Ovary (tissue), 7 donors: ENCODE measurements at regions not wholly inside any gene's neighbourhood (a gene's known extent, or its start where the extent isn't known, plus 50 kb on each side); places are given as distances from the start of the nearest gene placed in this dataset.

Experiments
- DNase-seq, 5 donors: peaks; one replicate each; pipeline ENCODE4 v3.0.0-alpha.2; 2019 to 2020
- H3K27ac ChIP-seq, 2 donors: fragments of 200-600 bp; one replicate each; pipeline versions ENCODE4 v1.5.1 to v1.8.0; 2019 to 2022
- H3K27me3 ChIP-seq: fragments of 200-600 bp; one replicate; pipeline ENCODE4 v1.8.0; 2022
- H3K36me3 ChIP-seq: fragments of 200-600 bp; sonication (generic); one replicate; pipeline ENCODE4 v1.5.1; 2019
- H3K4me1 ChIP-seq: one replicate; pipeline ENCODE4 v1.8.1; 2013; ENCODE audit warnings: mild to moderate bottlenecking, moderate library complexity; ENCODE audit not compliant: insufficient read depth
- H3K4me3 ChIP-seq: fragments of 200-600 bp; sonication (generic); one replicate; pipeline ENCODE4 v1.5.1; 2017
- H3K9me3 ChIP-seq, 2 donors: fragments of 200-600 bp in 1 of 2; sonication (generic) in 1 of 2; one replicate each; pipeline versions ENCODE4 v1.5.1 to v1.8.1; 2013 to 2019; ENCODE audit warnings: mild to moderate bottlenecking in 1 of 2, moderate library complexity in 1 of 2
- EP300 ChIP-seq: sonication (generic); formaldehyde crosslinking; IDR thresholded peaks from one replicate; pipeline ENCODE4 v1.6.1; 2017; ENCODE audit warnings: antibody characterized with exemption
- POLR2A ChIP-seq: fragments of 450-650 bp; IDR thresholded peaks from one replicate; pipeline ENCODE4 v1.6.1; 2017; ENCODE audit warnings: antibody characterized with exemption, mild to moderate bottlenecking, moderate library complexity
- WGBS, 3 donors: extraction: QIAGEN DNeasy Blood & Tissue Kit in 1 of 3; methylation state at CpG; one replicate each; pipeline versions ENCODE4 v1.1.5 to v1.1.7; 2013 to 2017; 5-methylcytosine and 5-hydroxymethylcytosine counted together
- intact Hi-C, 4 donors: fragments of 100-400 bp; cut with DNase I; formaldehyde crosslinking; loops; one replicate each; pipeline versions ENCODE4 v1.11.0 to v1.15.1; 2022 to 2023
- TF ChIP-seq, protein P1 (sequence below), 3 donors: fragments of 450-650 bp in 2 of 3; fragments of 200-600 bp in 1 of 3; IDR thresholded peaks; one replicate each; pipeline versions ENCODE4 v1.5.1 to v1.8.0; 2016 to 2022; ENCODE audit warnings: antibody characterized with exemption in 3 of 3, mild to moderate bottlenecking in 1 of 3
- donor health status: DM: no; HTN: no; CAD: no; lungs with moderate emphysema.
- donor health status: DM: no; HTN: no; CAD: no.
- donor health status: Bipolar disorder and iron deficiency.
- donor health status: DM: no; HTN: no; CAD: no.
- donor health status: DM: yes; HTN: yes; CAD: no.

GRCh38 chr4:22573198-22573597 is 57.3 kb upstream of the ADGRA3 start:
- H3K27ac ChIP-seq = no peak overlapping the region
- intact Hi-C loops = no loop called here
- no peaks in the 10 kb centered on the region for H3K9me3 ChIP-seq
- TF ChIP-seq EP300 (no peak), POLR2A (no peak)
- TF ChIP-seq, protein P1, sequence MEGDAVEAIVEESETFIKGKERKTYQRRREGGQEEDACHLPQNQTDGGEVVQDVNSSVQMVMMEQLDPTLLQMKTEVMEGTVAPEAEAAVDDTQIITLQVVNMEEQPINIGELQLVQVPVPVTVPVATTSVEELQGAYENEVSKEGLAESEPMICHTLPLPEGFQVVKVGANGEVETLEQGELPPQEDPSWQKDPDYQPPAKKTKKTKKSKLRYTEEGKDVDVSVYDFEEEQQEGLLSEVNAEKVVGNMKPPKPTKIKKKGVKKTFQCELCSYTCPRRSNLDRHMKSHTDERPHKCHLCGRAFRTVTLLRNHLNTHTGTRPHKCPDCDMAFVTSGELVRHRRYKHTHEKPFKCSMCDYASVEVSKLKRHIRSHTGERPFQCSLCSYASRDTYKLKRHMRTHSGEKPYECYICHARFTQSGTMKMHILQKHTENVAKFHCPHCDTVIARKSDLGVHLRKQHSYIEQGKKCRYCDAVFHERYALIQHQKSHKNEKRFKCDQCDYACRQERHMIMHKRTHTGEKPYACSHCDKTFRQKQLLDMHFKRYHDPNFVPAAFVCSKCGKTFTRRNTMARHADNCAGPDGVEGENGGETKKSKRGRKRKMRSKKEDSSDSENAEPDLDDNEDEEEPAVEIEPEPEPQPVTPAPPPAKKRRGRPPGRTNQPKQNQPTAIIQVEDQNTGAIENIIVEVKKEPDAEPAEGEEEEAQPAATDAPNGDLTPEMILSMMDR (IDR thresholded peaks at IDR 0.05) = no peak
- no peaks in the 10 kb centered on the region for H3K36me3 ChIP-seq
- 3 to 9% (median 4%) methylated on average over 2 of the region's 2 CpGs for WGBS, 3 donors
- no peaks in the 10 kb centered on the region for H3K27me3 ChIP-seq
- H3K4me3 ChIP-seq = no peak overlapping the region
- H3K4me1 ChIP-seq = no peaks in the 10 kb centered on the region
- DNase-seq = peak; percentile 14 to 76 (median 60)

GRCh38 chr4:22573641-22574040 is 57.8 kb upstream of the ADGRA3 start:
- no peaks in the 10 kb centered on the region for H3K9me3 ChIP-seq
- no peak overlapping the region for H3K4me3 ChIP-seq
- H3K4me1 ChIP-seq = peaks cover 3% of the 10 kb centered on the region
- TF ChIP-seq POLR2A (no peak), EP300 (no peak)
- TF ChIP-seq, protein P1 (IDR thresholded peaks at IDR 0.05) = no peak
- 7 to 22% (median 21%) methylated on average over 1 of the region's 1 CpG for WGBS, 3 donors
- H3K27me3 ChIP-seq = no peaks in the 10 kb centered on the region
- no peak overlapping the region for H3K27ac ChIP-seq
- H3K36me3 ChIP-seq = no peaks in the 10 kb centered on the region
- no peak for DNase-seq
- intact Hi-C loops = no loop called here

GRCh38 chr4:22574424-22574823 is 58.6 kb upstream of the ADGRA3 start:
- H3K27ac ChIP-seq = no peak overlapping the region
- intact Hi-C loops = no loop called here
- H3K4me1 ChIP-seq = peaks cover 3% of the 10 kb centered on the region
- H3K9me3 ChIP-seq = no peaks in the 10 kb centered on the region
- H3K36me3 ChIP-seq = no peaks in the 10 kb centered on the region
- no peak for DNase-seq
- no peak overlapping the region for H3K4me3 ChIP-seq
- WGBS, 3 donors = 85 to 94% (median 87%) methylated on average over 3 of the region's 3 CpGs
- TF ChIP-seq POLR2A = no peak
- TF ChIP-seq EP300 = no peak
- TF ChIP-seq, protein P1 (IDR thresholded peaks at IDR 0.05) = no peak
- H3K27me3 ChIP-seq = no peaks in the 10 kb centered on the region

DNA sequence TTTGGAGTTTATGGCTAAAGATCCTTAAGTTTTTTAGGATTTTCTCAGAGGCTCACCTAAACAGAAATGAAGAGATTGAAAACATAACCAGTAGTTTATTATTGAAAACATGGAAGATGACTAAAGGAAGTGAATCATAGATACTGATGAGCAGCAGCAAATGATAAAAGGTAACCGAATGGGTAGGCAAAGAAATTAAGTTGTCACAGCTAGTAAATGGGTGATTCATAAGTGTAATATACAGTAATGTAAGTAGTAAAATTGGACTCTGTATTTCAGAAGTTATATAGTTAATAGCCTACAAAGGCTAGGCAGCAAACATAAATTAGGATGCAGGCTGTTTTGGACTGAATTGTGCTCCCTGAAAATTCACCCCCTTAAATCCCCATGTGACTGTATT is 59.0 kb upstream of the ADGRA3 start:
- no peaks in the 10 kb centered on the region for H3K36me3 ChIP-seq
- no peak overlapping the region for H3K4me3 ChIP-seq
- H3K9me3 ChIP-seq = no peaks in the 10 kb centered on the region
- H3K4me1 ChIP-seq = peaks cover 3% of the 10 kb centered on the region
- intact Hi-C loops = no loop called here
- no peaks in the 10 kb centered on the region for H3K27me3 ChIP-seq
- H3K27ac ChIP-seq = no peak overlapping the region
- DNase-seq = no peak
- 82 to 89% (median 86%) methylated on average over 1 of the region's 1 CpG for WGBS, 3 donors
- TF ChIP-seq, protein P1 (IDR thresholded peaks at IDR 0.05) = no peak
- no peak for TF ChIP-seq EP300
- no peak for TF ChIP-seq POLR2A

DNA sequence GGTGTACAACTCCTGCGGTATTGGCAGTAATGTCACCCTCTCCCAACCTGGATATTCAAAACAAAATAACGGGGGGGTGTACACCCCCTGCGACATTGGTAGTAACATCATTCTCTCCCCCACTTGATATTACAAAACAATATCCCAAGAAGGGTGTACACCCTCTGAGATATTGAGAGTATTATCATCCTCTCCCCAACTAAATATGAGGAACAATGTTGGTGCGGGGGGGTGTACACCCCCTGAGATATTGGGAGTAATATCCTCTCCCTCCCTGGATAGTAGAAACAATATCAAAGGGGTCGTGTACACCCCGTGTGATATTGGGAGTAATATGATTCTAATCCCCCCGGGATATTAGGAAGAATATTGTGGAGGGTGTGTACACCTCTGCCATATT is 71.4 kb upstream of the ADGRA3 start:
- Histone ChIP-seq H3K27me3 (no peaks in the 10 kb centered on the region), H3K4me1 (no peaks in the 10 kb centered on the region), H3K27ac (no peak overlapping the region), H3K4me3 (no peak overlapping the region), H3K9me3 (no peaks in the 10 kb centered on the region), H3K36me3 (no peaks in the 10 kb centered on the region)
- intact Hi-C loops = no loop called here
- DNase-seq = no peak
- TF ChIP-seq, protein P1 (IDR thresholded peaks at IDR 0.05) = no peak
- TF ChIP-seq EP300 = no peak
- TF ChIP-seq POLR2A = no peak
- 76 to 87% (median 78%) methylated on average over 7 of the region's 7 CpGs for WGBS, 3 donors
